Suppressor macrophage (primary cell): ENCODE measurements at regions not wholly inside any gene's neighbourhood (a gene's known extent, or its start where the extent isn't known, plus 50 kb on each side); places are given as distances from the start of the nearest gene placed in this dataset.

Experiments
- DNase-seq, 4 experiments: peaks; one replicate each; pipeline ENCODE4 v3.0.0-alpha.2; 2020 to 2022

- no peak for DNase-seq
Observed at GRCh38 chr7:22657479-22657878, 69.5 kb upstream of the IL6 start.

DNA sequence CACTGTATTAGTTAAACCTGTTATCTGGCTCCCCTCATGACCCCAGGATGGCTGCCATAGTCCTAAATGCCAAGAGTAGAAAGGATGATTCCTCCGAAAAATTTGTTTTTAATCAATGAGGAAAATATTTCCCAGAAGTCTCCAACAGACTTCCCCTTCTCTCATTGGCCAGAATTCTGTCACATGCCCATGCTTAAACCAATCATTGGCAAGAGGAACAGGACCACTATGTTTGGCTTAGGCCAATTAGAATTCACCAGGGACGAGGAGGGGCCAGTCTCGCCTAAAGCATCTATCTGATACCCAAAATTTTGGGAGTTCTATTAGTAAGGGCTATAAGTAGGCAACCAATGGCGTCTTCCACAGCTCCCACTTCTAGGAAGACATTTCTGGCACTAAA is 71.2 kb upstream of the IL6 start:
- DNase-seq, result no peak

- no peak for DNase-seq
Observed at GRCh38 chr7:22654831-22655230, 72.2 kb upstream of the IL6 start.

GRCh38 chr7:22653951-22654350 is 73.0 kb upstream of the IL6 start:
- no peak for DNase-seq

- no peak for DNase-seq
Observed at GRCh38 chr7:22651534-22652243, 75.3 kb upstream of the IL6 start.

GRCh38 chr7:22651036-22651435 is 76.0 kb upstream of the IL6 start:
- no peak for DNase-seq

DNA sequence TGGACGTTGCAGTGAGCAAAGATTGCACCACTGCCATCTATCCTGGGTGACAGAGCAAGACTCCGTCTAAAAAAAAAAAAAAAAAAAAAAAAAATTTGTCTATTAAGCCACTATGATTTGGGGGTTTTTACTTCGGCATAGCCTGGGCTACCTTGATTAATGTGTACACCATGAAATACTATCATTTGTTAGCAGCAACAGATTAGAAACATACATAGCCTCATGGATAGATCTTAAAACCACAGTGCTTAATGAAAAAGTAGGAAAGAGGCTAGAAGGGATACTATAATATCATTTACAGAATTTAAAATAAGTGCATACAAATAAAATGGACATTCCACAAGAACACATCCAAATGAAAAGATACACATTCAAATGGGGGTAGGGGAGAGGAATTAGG is 77.3 kb upstream of the IL6 start:
- DNase-seq, result no peak

- DNase-seq, result no peak
Observed at GRCh38 chr7:22647451-22648257, 79.3 kb upstream of the IL6 start.

DNA sequence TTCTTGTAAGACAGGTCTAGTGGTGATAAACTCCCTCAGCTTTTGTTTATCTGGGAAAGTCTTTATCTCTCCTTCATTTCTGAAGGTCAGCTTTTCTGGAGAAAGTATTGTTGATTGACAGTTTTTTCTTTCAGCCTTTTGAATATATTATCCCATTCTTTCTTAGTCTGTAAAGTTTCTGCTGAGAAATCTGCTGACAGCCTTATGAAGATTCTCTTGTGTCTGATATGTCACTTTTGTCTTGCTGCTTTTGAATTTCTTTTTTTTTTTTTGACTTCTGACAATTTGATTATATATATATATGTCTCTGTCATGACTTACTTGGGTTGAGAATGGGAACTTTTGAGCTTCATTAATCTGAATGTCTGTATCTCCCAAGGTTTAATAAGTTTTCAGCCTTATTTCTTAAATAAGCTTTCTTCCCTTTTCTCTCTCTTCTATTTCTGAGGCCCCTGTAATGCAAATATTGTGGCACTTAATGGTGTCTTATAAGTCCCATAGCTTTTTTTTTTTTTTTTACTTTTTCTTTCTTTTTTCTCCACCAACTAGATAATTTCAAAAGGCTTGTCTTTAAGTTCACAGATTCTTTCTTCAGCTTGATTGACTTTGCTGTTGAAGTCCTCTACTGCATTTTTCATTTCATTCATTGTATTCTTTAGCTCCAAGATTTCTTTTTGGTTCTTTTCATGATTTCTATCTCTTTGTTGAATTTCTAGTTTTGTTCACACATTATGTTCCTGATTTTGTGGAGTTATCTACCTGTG is 81.4 kb upstream of the IL6 start:
- no peak for DNase-seq

- no peak for DNase-seq
Observed at GRCh38 chr7:22642454-22642853, 84.5 kb upstream of the IL6 start.

GRCh38 chr7:22640269-22640668 is 86.7 kb upstream of the IL6 start:
- DNase-seq, result no peak

DNA sequence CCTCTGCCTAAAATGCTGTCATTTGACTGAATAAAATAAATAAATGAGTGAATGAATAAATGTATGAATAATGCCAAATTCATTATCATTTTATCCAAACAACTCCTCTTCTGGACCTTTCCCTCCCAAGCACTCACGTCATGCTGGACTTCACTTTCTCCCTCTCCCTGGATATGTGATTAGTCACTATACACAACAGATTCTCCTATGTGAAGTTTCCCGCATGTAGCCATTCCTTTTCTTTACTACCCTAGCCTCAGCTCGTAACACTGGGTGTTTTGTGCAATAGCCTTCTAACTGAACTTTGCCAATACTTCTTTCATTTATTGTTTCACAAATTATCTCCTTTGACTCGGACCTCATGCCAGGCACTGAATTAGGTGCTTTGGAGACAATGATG is 87.6 kb upstream of the IL6 start:
- DNase-seq, result no peak

GRCh38 chr7:22635349-22635748 is 91.7 kb upstream of the IL6 start:
- DNase-seq, result no peak

- no peak for DNase-seq
Observed at GRCh38 chr7:22633954-22634474, 93.0 kb upstream of the IL6 start.

GRCh38 chr7:22633286-22633953 is 93.6 kb upstream of the IL6 start:
- DNase-seq, result no peak

GRCh38 chr7:22632674-22633073 is 94.3 kb upstream of the IL6 start:
- DNase-seq, result no peak

DNA sequence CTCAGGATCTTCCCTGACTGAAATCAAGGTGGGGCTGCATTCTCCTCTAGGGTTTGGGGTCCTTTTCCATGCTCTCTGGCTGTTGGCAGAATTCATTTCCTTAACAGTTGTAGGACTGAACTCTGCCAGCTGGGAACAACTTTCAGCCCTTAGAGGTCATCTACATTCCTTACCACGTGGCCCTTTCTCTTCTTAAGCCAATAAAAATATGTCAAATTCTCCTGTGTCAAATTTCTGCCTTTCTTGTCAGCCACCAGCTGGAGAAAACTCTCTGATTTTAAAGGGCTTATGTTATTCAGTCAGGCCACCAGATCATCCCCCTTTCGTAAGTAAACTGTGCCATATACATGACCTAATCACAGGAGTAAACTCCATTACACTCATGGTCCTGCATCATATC is 95.3 kb upstream of the IL6 start:
- no peak for DNase-seq

- DNase-seq, result no peak
Observed at GRCh38 chr7:22630069-22630468, 96.9 kb upstream of the IL6 start.

GRCh38 chr7:22629056-22629455 is 97.9 kb upstream of the IL6 start:
- DNase-seq, result no peak

GRCh38 chr7:22628112-22628511 is 98.9 kb upstream of the IL6 start:
- DNase-seq, result no peak

GRCh38 chr7:22627136-22627535 is 99.9 kb upstream of the IL6 start:
- no peak for DNase-seq

- DNase-seq, result no peak
Observed at GRCh38 chr7:22625251-22625650, 101.7 kb upstream of the IL6 start.

DNA sequence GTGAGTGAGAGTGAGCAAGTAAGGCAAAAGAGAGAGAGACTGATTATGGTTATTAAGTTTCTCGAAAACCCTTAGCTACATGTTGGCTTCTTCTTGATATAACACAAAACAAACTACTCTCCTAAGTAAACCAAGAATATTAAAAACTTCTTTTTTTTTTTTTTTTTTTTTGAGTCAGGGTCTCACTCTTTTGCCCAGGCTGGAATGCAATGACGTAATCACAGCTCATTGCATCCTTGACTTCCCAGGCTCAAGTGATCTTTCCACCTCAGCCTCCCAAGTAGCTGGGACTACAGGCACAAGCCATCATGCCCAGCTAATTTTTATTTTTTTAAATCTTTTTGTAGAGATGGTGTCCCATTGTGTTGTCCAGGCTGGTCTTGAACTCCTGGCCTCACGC is 102.2 kb upstream of the IL6 start:
- DNase-seq, result no peak
